ENCODE measurements at regions not wholly inside any gene's neighbourhood (a gene's known extent, or its start where the extent isn't known, plus 50 kb on each side); places are given as distances from the start of the nearest gene placed in this dataset.

- H3K27me3 ChIP-seq (ENCODE audit: insufficient read depth, poor library complexity, severe bottlenecking), result no peaks in the 10 kb centered on the region
- H3K27ac ChIP-seq (replicated peaks), result no peak overlapping the region
- TF ChIP-seq GABPA (IDR thresholded peaks at IDR 0.05; ENCODE audit: low read depth) (no peak), POLR2AphosphoS5 (IDR thresholded peaks at IDR 0.05; ENCODE audit: low read depth) (no peak), REST (IDR thresholded peaks at IDR 0.05; ENCODE audit: insufficient replicate concordance, low read depth) (no peak), SPI1 (IDR thresholded peaks at IDR 0.05; ENCODE audit: borderline replicate concordance, low read depth) (no peak), CTCF (IDR thresholded peaks at IDR 0.05; ENCODE audit: insufficient read depth, low read length) (no peak)
- no peak for DNase-seq (ENCODE audit: low read depth in 1 of 2, low spot score in 1 of 2)
- no peak overlapping the region for H3K4me3 ChIP-seq (replicated peaks; ENCODE audit: insufficient read depth, low read length)
These were observed 89.1 kb upstream of the THBS2 start for GRCh38 chr6:169342710-169343109.

- DNase-seq (ENCODE audit: low read depth in 1 of 2, low spot score in 1 of 2), result no peak
- Histone ChIP-seq H3K27me3 (ENCODE audit: insufficient read depth, poor library complexity, severe bottlenecking) (peaks cover 2% of the 10 kb centered on the region), H3K27ac (replicated peaks) (no peak overlapping the region), H3K4me3 (replicated peaks; ENCODE audit: insufficient read depth, low read length) (no peak overlapping the region)
- TF ChIP-seq POLR2AphosphoS5 (IDR thresholded peaks at IDR 0.05; ENCODE audit: low read depth) (no peak), GABPA (IDR thresholded peaks at IDR 0.05; ENCODE audit: low read depth) (no peak), SPI1 (IDR thresholded peaks at IDR 0.05; ENCODE audit: borderline replicate concordance, low read depth) (no peak), REST (IDR thresholded peaks at IDR 0.05; ENCODE audit: insufficient replicate concordance, low read depth) (no peak), CTCF (IDR thresholded peaks at IDR 0.05; ENCODE audit: insufficient read depth, low read length) (no peak)
These were observed 88.1 kb upstream of the THBS2 start for GRCh38 chr6:169341706-169342105.

- H3K27ac ChIP-seq (replicated peaks), result no peak overlapping the region
- peaks cover 4% of the 10 kb centered on the region for H3K27me3 ChIP-seq (ENCODE audit: insufficient read depth, poor library complexity, severe bottlenecking)
- DNase-seq (ENCODE audit: low read depth in 1 of 2, low spot score in 1 of 2), result no peak
- no peak overlapping the region for H3K4me3 ChIP-seq (replicated peaks; ENCODE audit: insufficient read depth, low read length)
- TF ChIP-seq REST (IDR thresholded peaks at IDR 0.05; ENCODE audit: insufficient replicate concordance, low read depth), result no peak
- no peak for TF ChIP-seq CTCF (IDR thresholded peaks at IDR 0.05; ENCODE audit: insufficient read depth, low read length)
- TF ChIP-seq POLR2AphosphoS5 (IDR thresholded peaks at IDR 0.05; ENCODE audit: low read depth), result no peak
These were observed 87.4 kb upstream of the THBS2 start for GRCh38 chr6:169341065-169341464.
